Right lobe of liver (tissue), 6 donors: ENCODE measurements at regions not wholly inside any gene's neighbourhood (a gene's known extent, or its start where the extent isn't known, plus 50 kb on each side); places are given as distances from the start of the nearest gene placed in this dataset.
A peak's percentile ranks its signal among the peaks of the same experiment; 100 is the strongest.

Source experiments
- ATAC-seq, 4 donors: fragments of 200-7000 bp; cut with Tn5 transposase; one replicate each; pipeline ENCODE4 v1.9.1; 2020; ENCODE audit warnings: mild to moderate bottlenecking in 4 of 4, moderate library complexity in 4 of 4
- DNase-seq, 3 donors: peaks; one replicate each; pipeline ENCODE4 v3.0.0-alpha.2; 2020
- H3K27ac ChIP-seq, 3 donors: fragments of 200-600 bp; one replicate each; pipeline ENCODE4 v1.8.0; 2022
- H3K27me3 ChIP-seq, 2 donors: fragments of 200-600 bp; one replicate each; pipeline ENCODE4 v1.8.0; 2022
- H3K36me3 ChIP-seq, 4 donors: fragments of 200-600 bp; sonication (generic) in 1 of 4; one replicate each; pipeline versions ENCODE4 v1.5.1 to v1.8.0; 2017 to 2022; ENCODE audit warnings: control low read depth in 1 of 4
- H3K4me1 ChIP-seq, 4 donors: fragments of 200-600 bp; sonication (generic) in 1 of 4; one replicate each; pipeline versions ENCODE4 v1.5.1 to v1.8.0; 2017 to 2022; ENCODE audit warnings: control low read depth in 1 of 4
- H3K4me3 ChIP-seq, 3 donors: fragments of 200-600 bp; one replicate each; pipeline ENCODE4 v1.8.0; 2022
- H3K9me3 ChIP-seq, 4 donors: fragments of 200-600 bp; sonication (generic) in 1 of 4; one replicate each; pipeline versions ENCODE4 v1.5.1 to v1.8.0; 2017 to 2022; ENCODE audit warnings: control low read depth in 1 of 4
- POLR2A ChIP-seq: fragments of 450-650 bp; IDR thresholded peaks from one replicate; pipeline ENCODE4 v1.6.1; 2017; ENCODE audit warnings: antibody characterized with exemption, mild to moderate bottlenecking
- WGBS: methylation state at CpG from one replicate; pipeline ENCODE4 v1.1.6; 2018; ENCODE audit warnings: low coverage, low lambda C conversion rate; ENCODE audit not compliant: insufficient coverage; ENCODE audit errors: missing lambda C conversion rate; 5-methylcytosine and 5-hydroxymethylcytosine counted together
- intact Hi-C, 2 donors: fragments of 100-400 bp; cut with DNase I; formaldehyde crosslinking; loops; one replicate each; pipeline versions ENCODE4 v1.11.2 to v1.14.1; 2022
- TF ChIP-seq, protein P1 (sequence below), 4 donors: fragments of 200-600 bp in 3 of 4; fragments of 450-650 bp in 1 of 4; IDR thresholded peaks; one replicate each; pipeline versions ENCODE4 v1.5.1 to v1.8.0; 2016 to 2022; ENCODE audit warnings: antibody characterized with exemption in 4 of 4, mild to moderate bottlenecking in 2 of 4
- donor health status: DM: no; HTN: yes; CAD: no.
- donor health status: DM: no; HTN: no; CAD: no.
- donor health status: DM: no; HTN: no; CAD: no.
- donor health status: DM: no; HTN: yes; CAD: no.
- donor health status: DM: no; HTN: yes; CAD: no.

DNA sequence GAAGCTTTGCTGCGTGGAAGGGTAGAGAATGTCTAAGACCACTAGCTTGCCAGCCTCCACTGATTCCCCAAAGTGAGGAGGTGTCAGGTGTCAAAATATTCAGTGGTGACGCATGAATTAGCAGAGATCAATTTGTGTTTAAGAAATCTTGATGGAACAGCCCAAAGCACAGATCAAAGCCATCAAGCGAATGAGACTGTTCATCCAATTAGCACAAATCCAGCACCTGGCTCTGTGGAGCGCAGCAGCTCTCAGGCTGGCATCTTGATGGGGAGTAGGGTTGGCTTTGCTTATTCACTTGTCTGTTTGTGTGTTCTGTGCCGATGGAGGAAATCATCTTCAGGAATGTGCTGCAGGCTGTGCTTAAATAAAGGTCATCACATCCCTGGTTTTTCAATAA lies 456.8 kb upstream of the CCL2 start:
- no peaks in the 10 kb centered on the region for H3K27me3 ChIP-seq
- H3K36me3 ChIP-seq, result no peaks in the 10 kb centered on the region
- H3K27ac ChIP-seq, result no peak overlapping the region
- no peaks in the 10 kb centered on the region for H3K4me1 ChIP-seq
- no peak for TF ChIP-seq POLR2A
- TF ChIP-seq, protein P1, sequence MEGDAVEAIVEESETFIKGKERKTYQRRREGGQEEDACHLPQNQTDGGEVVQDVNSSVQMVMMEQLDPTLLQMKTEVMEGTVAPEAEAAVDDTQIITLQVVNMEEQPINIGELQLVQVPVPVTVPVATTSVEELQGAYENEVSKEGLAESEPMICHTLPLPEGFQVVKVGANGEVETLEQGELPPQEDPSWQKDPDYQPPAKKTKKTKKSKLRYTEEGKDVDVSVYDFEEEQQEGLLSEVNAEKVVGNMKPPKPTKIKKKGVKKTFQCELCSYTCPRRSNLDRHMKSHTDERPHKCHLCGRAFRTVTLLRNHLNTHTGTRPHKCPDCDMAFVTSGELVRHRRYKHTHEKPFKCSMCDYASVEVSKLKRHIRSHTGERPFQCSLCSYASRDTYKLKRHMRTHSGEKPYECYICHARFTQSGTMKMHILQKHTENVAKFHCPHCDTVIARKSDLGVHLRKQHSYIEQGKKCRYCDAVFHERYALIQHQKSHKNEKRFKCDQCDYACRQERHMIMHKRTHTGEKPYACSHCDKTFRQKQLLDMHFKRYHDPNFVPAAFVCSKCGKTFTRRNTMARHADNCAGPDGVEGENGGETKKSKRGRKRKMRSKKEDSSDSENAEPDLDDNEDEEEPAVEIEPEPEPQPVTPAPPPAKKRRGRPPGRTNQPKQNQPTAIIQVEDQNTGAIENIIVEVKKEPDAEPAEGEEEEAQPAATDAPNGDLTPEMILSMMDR (IDR thresholded peaks at IDR 0.05), result no peak
- H3K9me3 ChIP-seq, result no peaks in the 10 kb centered on the region
- WGBS, result 71% methylated on average over 5 of the region's 5 CpGs
- DNase-seq (no peak), ATAC-seq (no peak)
- intact Hi-C loops, result no loop called here
- no peak overlapping the region for H3K4me3 ChIP-seq

DNA sequence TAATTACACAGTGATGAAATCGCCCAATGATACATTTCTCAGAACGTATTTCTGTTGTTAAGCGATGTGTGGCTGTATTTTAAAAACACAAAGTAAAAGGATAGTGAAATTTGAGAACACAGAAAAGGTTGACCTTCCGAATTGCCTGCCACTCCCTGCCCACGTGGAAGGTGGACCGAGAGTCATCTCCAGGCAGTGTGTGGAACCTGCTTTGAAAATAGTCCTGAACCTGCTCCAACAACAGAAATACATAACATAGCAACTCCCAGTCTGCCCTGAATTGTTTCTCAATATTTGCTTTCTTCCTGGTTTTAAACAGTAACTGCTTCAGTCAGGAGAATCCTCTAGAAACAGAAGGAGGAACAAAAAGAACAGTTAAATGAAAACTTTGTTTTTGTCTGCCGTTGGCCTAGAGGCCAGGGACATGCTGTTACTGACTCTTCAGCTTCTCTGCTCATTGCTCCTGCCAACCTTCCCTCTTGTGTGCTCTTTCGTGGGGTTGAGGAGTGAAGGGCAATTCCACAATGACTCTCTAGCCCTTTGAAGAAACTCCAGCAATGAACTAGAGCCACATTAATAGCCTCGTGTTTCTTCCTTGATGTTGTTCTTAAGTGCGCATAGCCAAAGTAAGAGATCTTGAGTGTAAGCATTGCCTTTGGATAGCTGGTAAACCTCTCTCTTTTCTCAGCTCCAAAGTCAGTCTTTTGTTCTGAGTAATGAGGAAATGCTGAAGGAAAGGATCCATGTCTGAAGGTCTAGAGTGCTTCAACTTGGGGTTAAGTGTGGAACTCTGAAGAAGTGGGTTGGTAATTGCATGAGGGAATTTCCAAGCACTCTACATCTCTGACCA lies 452.5 kb upstream of the CCL2 start:
- intact Hi-C loops, result no loop called here
- H3K36me3 ChIP-seq, result no peaks in the 10 kb centered on the region
- H3K27me3 ChIP-seq, result no peaks in the 10 kb centered on the region
- WGBS, result 42% methylated on average over 10 of the region's 10 CpGs
- no peak for DNase-seq
- H3K27ac ChIP-seq, result no peak overlapping the region
- no peaks in the 10 kb centered on the region for H3K9me3 ChIP-seq
- H3K4me3 ChIP-seq, result no peak overlapping the region
- TF ChIP-seq POLR2A, result no peak
- TF ChIP-seq, protein P1 (IDR thresholded peaks at IDR 0.05), result no peak
- H3K4me1 ChIP-seq, result no peaks in the 10 kb centered on the region
- ATAC-seq, result peak in 3 of 4 donors; percentile 29 to 58 (median 36)

DNA sequence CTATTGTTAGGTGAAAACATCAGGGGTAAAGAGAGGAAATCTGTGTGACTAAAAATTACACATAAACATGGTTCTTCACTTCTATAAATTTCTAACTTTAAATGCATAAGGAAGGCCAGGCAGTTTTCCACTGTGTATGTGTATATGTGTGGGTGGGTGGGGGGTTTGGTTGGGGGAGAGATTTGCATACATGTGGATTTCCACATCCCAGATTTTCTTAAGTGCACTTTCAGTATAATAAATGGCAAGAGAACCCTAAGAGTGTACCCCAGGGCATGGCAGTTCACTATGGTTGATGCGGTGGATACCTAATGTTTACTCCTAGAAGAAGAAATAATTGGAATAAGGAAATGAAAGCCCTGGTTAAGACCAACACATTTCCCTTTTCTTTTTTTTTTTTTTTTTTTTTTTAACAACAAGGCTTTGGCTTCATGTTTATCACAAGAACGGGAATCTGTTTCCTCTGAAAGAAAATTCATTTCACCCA lies 451.8 kb upstream of the CCL2 start:
- no peak overlapping the region for H3K27ac ChIP-seq
- no peaks in the 10 kb centered on the region for H3K27me3 ChIP-seq
- intact Hi-C loops, result no loop called here
- no peaks in the 10 kb centered on the region for H3K36me3 ChIP-seq
- H3K9me3 ChIP-seq, result no peaks in the 10 kb centered on the region
- ATAC-seq (peak in 3 of 4 donors; percentile 16 to 68 (median 22)), DNase-seq (no peak)
- TF ChIP-seq, protein P1 (IDR thresholded peaks at IDR 0.05), result no peak
- TF ChIP-seq POLR2A, result no peak
- H3K4me1 ChIP-seq, result no peaks in the 10 kb centered on the region
- WGBS, result 43% methylated on average over 2 of the region's 2 CpGs
- H3K4me3 ChIP-seq, result no peak overlapping the region

DNA sequence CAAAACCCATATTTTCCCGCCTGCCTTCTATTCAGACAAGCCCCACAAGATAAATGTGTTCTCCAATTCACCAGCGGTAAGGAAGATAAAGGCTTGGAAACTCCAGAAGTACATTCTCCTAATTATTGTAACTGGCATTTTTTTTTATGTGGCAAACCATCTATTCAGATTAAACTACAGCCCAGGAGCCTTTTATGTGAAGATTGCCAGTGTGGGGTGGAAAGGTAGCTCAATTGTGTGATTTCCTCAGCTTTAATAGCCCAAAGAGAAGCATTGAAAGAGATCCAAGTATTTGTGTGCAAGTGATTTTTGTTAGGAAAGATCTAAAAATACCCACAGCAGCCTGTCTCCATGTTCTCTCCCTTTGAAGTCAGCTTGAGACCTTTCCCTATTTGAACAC lies 451.4 kb upstream of the CCL2 start:
- no peaks in the 10 kb centered on the region for H3K9me3 ChIP-seq

More for the DNA sequence above, 451.4 kb upstream of the CCL2 start:
- ATAC-seq (no peak), DNase-seq (no peak)
- WGBS, result 29% methylated on average over 2 of the region's 2 CpGs
- Histone ChIP-seq H3K36me3 (no peaks in the 10 kb centered on the region), H3K4me3 (no peak overlapping the region), H3K27ac (no peak overlapping the region), H3K27me3 (no peaks in the 10 kb centered on the region), H3K4me1 (no peaks in the 10 kb centered on the region)
- TF ChIP-seq POLR2A, result no peak
- TF ChIP-seq, protein P1 (IDR thresholded peaks at IDR 0.05), result no peak
- intact Hi-C loops, result no loop called here
